ENCODE measurements at regions not wholly inside any gene's neighbourhood (a gene's known extent, or its start where the extent isn't known, plus 50 kb on each side); places are given as distances from the start of the nearest gene placed in this dataset.

- H3K4me1 ChIP-seq = no peaks in the 10 kb centered on the region
- WGBS, 2 donors = 62 to 66% methylated on average over 16 of the region's 16 CpGs
- intact Hi-C loops (cut with DNase I) = no loop called here
- H3K4me3 ChIP-seq = no peak overlapping the region
- H3K9me3 ChIP-seq = no peaks in the 10 kb centered on the region
- no peaks in the 10 kb centered on the region for H3K27me3 ChIP-seq
- TF ChIP-seq POLR2A (IDR thresholded peaks at IDR 0.05) (no peak), CTCF (IDR thresholded peaks at IDR 0.05) (no peak)
- ATAC-seq (no peak), DNase-seq (peak in 1 of 4 donors; percentile 7)
- H3K36me3 ChIP-seq (replicated peaks in 1 of 2; ENCODE audit: insufficient read depth in 1 of 2, low read depth in 2 of 2) = no peaks in the 10 kb centered on the region
- H3K27ac ChIP-seq = no peak overlapping the region
These were observed 121.8 kb upstream of the HDGFL1 start for GRCh38 chr6:22447249-22448196.

GRCh38 chr6:22448291-22448711 lies 121.1 kb upstream of the HDGFL1 start:
- DNase-seq = no peak
- H3K4me3 ChIP-seq = no peak overlapping the region
- 83 to 87% methylated on average over 6 of the region's 6 CpGs for WGBS, 2 donors
- no peak overlapping the region for H3K27ac ChIP-seq
- TF ChIP-seq POLR2A (IDR thresholded peaks at IDR 0.05) = no peak
- TF ChIP-seq CTCF (IDR thresholded peaks at IDR 0.05) = no peak
- H3K4me1 ChIP-seq = no peaks in the 10 kb centered on the region
- H3K27me3 ChIP-seq = no peaks in the 10 kb centered on the region
- intact Hi-C loops (cut with DNase I) = no loop called here
- ATAC-seq = no peak
- H3K36me3 ChIP-seq (replicated peaks in 1 of 2; ENCODE audit: insufficient read depth in 1 of 2, low read depth in 2 of 2) = no peaks in the 10 kb centered on the region
- no peaks in the 10 kb centered on the region for H3K9me3 ChIP-seq

- no peak overlapping the region for H3K4me3 ChIP-seq
- 84 to 89% methylated on average over 7 of the region's 7 CpGs for WGBS, 2 donors
- no peak for DNase-seq
- ATAC-seq = no peak
- no peak for TF ChIP-seq CTCF (IDR thresholded peaks at IDR 0.05)
- TF ChIP-seq POLR2A (IDR thresholded peaks at IDR 0.05) = no peak
- no peak overlapping the region for H3K27ac ChIP-seq
- H3K4me1 ChIP-seq = no peaks in the 10 kb centered on the region
- no peaks in the 10 kb centered on the region for H3K27me3 ChIP-seq
- H3K9me3 ChIP-seq = no peaks in the 10 kb centered on the region
- intact Hi-C loops (cut with DNase I) = no loop called here
- H3K36me3 ChIP-seq (replicated peaks in 1 of 2; ENCODE audit: insufficient read depth in 1 of 2, low read depth in 2 of 2) = no peaks in the 10 kb centered on the region
These were observed 117.4 kb upstream of the HDGFL1 start for GRCh38 chr6:22451962-22452361.

GRCh38 chr6:22455378-22455777 lies 114.0 kb upstream of the HDGFL1 start:
- TF ChIP-seq POLR2A (IDR thresholded peaks at IDR 0.05) (no peak), CTCF (IDR thresholded peaks at IDR 0.05) (no peak)
- H3K4me3 ChIP-seq = no peak overlapping the region
- 45 to 54% methylated on average over 1 of the region's 1 CpG for WGBS, 2 donors
- H3K36me3 ChIP-seq (replicated peaks in 1 of 2; ENCODE audit: insufficient read depth in 1 of 2, low read depth in 2 of 2) = no peaks in the 10 kb centered on the region
- no peak for DNase-seq
- no peaks in the 10 kb centered on the region for H3K4me1 ChIP-seq
- intact Hi-C loops (cut with DNase I) = no loop called here
- no peak overlapping the region for H3K27ac ChIP-seq
- no peaks in the 10 kb centered on the region for H3K9me3 ChIP-seq
- H3K27me3 ChIP-seq = no peaks in the 10 kb centered on the region
- no peak for ATAC-seq

- ATAC-seq = no peak
- no peak for TF ChIP-seq POLR2A (IDR thresholded peaks at IDR 0.05)
- no peak for TF ChIP-seq CTCF (IDR thresholded peaks at IDR 0.05)
- Histone ChIP-seq H3K36me3 (replicated peaks in 1 of 2; ENCODE audit: insufficient read depth in 1 of 2, low read depth in 2 of 2) (no peaks in the 10 kb centered on the region), H3K4me3 (no peak overlapping the region), H3K9me3 (no peaks in the 10 kb centered on the region), H3K27ac (no peak overlapping the region), H3K27me3 (no peaks in the 10 kb centered on the region), H3K4me1 (no peaks in the 10 kb centered on the region)
- DNase-seq = no peak
- intact Hi-C loops (cut with DNase I) = no loop called here
- 53 to 71% methylated on average over 1 of the region's 1 CpG for WGBS, 2 donors
These were observed 111.4 kb upstream of the HDGFL1 start for GRCh38 chr6:22457996-22458395.
